ENCODE measurements at regions not wholly inside any gene's neighbourhood (a gene's known extent, or its start where the extent isn't known, plus 50 kb on each side); places are given as distances from the start of the nearest gene placed in this dataset.

DNA sequence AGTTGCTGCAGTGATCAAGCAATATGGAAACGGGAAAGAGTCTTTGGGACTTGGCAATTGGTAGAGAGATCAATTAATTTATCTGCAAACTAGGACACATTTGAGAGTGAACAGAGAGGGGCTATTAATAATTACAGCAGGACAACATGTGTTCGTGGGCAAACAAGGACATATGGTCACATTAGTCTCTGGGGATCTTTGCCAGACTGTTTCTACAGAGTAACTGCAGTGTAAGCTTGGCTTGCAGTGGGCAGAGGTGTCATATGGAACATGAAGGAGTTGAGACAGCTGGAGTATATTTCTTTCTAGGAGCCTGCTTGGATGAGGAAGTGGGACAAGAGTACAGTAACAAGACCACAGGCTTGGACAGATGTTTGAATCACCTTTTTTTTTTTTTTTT lies 232.1 kb upstream of the LYZL1 start:
- no peak for DNase-seq (ENCODE audit: low read depth in 4 of 4, low spot score in 3 of 4)

DNA sequence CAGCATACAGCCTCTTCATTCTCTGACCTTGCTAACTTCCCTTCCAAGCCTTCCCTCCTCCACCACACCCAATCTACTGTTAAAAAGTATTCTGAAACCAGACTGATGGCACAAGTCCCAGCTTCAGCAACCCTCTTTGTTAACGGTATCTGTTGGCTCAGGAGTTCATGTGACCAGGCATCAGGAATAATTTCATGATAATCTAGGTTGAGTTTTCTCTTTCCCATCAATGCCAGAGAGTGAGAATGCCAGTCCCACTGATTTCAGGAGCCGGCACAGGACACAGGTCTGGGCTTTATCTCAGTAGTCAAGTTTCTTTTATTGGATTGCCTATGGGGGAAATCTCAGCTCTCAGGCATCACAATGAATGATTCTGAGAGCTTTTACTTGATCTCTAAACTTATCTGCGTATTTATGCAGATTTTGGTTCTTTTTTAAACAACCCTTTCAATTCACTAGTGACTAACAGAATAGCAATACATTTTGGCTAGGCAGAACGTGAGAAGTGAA lies 231.0 kb upstream of the LYZL1 start:
- DNase-seq (ENCODE audit: low read depth in 4 of 4, low spot score in 3 of 4) = no peak

DNA sequence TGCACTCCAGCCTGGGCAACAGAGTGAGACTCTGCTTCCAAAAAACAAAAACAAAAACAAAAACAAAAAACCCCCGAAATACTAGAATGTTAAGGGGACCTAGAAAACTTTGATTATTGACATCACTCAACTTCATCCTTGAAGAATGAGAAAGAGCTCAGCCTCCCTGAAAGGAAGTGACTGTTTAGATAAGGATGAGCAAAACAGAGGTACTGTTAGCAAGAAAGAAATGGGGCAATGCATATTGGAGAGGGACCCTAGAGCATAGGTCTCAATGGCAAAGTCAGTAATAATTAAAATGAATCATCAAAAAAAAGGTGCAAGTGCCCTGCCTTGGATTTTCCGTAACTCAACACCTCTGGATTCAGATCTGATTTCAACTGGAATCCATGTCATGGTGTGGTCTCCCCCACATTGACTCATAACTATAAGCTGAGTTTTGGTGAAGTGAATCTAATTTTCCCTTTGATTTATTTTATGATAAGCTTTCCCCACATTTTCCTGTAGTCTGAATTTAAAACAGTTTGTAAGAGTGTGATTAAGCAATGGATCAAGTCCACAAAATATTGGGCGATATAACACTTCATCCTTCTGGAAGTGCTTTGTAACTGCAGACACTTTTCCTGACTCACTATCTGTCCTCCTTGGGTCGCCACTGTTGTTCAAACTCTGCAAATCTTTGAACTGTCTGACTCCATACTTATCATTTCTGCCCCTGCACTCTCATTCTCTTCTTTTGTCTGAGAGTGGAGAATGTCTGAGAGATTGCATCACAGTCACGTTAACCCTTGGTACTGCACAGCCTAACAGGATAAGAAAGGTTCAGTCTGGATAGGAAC lies 224.8 kb upstream of the LYZL1 start:
- no peak for DNase-seq (ENCODE audit: low read depth in 4 of 4, low spot score in 3 of 4)

DNA sequence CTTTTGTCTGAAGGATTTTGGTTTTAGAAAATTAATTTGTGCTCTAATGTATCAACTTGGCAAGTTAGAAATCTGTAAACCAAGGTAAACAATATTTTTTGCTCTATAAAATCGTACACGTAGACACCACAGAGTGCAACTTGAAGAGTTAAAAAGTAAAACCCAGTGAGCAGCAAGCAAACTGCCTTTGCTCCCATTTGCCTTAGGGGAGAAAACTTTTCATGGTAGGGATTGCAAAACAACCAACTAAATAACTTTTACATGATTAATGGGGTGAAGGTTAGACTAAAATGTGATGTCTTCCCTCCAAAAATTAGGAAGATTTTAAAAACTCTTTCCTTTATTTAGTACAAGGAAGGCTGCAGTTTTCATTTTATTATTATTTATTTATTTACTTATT lies 224.2 kb upstream of the LYZL1 start:
- DNase-seq (ENCODE audit: low read depth in 4 of 4, low spot score in 3 of 4) = no peak

DNA sequence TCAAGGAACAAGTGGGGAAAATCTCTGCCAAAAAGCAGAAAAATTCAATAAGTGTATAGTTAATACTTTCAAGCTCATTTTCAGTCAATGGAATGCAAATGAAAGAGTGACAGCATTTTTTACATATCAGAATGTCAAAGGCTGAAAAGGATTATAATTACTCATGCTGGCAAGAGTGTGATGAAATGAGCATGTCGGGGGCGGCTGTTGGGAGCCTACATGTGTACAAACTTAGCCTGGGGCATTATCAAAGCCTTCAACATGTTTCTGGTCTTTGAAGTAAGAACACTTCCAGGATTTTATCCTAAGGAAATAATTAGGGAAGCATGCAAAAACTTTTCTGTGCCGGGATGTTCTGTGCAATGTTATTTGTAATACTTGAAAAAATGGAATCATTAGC lies 221.7 kb upstream of the LYZL1 start:
- DNase-seq (ENCODE audit: low read depth in 4 of 4, low spot score in 3 of 4) = no peak

DNA sequence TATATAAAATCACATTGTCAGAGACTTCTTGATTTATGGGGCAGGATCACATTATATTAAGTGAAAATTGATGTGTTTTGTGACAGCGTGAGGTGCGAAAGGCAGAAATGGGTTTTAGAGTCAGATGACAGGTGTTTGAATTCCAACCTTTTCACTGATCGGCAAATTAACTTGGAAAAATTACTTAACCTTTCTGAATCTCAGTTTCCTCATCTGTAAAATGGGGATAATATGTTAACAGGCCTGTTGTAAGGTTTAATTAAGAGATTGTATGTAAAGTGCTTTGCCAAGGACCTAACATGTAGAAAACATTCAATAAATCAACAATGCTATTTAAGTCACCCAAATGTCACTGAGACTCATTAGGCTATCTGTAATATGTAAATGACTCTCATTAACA lies 221.2 kb upstream of the LYZL1 start:
- no peak for DNase-seq (ENCODE audit: low read depth in 4 of 4, low spot score in 3 of 4)

DNA sequence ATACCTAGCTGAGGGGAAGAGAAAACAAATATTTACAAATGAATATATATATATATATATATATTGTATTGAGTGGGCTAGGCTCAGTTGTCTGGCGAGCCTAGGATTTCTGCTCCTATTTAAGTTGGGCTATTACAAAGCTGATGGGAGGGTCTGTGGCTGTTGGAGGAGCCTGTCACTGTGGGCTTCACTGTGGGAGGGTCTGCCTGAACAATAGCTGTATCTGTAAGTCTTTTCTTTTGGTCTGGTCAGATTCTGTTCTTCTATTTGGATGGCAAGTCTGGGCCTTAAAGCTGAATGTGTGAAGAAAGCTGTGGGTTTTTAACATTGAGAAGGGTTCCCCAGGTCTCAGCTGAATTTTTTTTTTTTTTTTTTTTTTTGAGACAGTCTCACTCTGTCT lies 220.6 kb upstream of the LYZL1 start:
- DNase-seq (ENCODE audit: low read depth in 4 of 4, low spot score in 3 of 4) = no peak

DNA sequence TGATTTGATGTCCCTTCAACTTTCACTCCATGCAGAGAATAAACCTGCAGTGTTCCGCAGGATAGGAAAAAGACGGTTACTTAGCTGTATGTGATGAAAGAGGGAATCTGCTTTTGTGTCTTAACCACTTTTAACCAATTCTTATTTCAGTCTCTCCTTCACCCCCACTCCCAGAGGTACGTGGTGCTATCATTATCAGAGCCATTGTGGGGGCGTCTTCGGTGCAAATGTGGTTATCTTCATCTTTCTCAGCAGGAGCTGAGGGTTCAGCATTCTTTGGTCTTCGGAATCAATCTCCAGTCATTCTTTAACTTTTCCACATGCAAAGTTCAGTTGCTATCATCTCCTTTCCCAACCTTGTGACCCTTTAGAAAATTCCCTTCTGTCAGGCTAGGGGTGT lies 219.9 kb upstream of the LYZL1 start:
- DNase-seq (ENCODE audit: low read depth in 4 of 4, low spot score in 3 of 4) = no peak

DNA sequence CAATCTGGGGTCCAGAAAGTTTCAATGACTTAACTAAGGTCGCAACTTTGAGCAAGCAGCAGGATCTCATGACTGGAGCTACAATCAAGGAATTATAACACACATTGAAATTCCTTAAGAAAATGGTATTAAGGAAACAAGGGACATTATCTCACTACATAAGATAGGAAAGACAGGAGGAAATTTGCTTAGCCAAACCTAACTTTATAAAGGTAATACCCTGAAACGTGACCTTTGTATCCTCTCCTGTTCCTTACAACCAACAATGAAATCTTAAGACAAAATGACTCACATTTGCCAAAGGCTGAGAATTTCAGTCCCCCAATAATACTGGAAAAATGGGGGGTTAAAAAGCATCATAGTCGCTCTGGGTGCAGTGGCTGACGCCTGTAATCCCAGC lies 218.9 kb upstream of the LYZL1 start:
- DNase-seq (ENCODE audit: low read depth in 4 of 4, low spot score in 3 of 4) = no peak

DNA sequence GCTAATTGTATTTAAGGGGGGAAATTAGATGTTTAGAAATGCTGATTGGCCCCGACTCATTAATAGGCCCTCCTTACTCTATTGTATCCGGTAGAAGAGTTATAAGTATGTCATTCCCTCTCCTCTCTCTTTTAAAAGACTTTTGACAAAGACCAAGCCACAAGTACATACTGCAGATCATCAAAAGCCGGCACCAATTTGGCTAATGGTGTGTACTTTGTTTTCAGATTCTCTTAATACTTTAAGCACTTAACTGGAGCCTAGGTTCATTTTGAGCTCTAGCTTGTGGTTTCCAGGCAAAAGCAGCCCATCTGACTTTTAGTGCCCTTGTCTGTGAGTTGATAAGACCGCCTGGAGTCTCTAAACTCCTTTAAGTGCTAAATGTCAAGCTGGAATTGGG lies 210.0 kb upstream of the LYZL1 start:
- no peak for DNase-seq (ENCODE audit: low read depth in 4 of 4, low spot score in 3 of 4)

DNA sequence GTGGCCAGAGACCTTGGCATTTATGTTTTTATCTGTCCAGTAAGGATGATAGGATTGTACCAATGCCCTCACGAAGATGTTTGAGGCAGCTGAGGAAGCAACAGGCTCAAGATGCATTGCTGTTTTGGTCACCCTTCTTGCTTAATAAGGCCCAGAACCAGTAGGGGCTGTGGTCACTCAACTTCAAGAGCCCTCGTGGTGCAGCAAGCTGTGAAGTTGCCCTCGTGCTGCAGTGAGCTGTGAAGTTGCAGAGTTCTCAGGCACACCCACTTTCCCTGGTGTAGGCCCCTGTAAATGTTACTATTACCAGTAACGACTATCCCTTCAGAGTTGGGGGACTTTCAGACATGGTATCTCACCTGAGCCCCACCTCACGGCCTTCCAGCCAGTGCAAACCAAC lies 207.6 kb upstream of the LYZL1 start:
- DNase-seq (ENCODE audit: low read depth in 4 of 4, low spot score in 3 of 4) = no peak

DNA sequence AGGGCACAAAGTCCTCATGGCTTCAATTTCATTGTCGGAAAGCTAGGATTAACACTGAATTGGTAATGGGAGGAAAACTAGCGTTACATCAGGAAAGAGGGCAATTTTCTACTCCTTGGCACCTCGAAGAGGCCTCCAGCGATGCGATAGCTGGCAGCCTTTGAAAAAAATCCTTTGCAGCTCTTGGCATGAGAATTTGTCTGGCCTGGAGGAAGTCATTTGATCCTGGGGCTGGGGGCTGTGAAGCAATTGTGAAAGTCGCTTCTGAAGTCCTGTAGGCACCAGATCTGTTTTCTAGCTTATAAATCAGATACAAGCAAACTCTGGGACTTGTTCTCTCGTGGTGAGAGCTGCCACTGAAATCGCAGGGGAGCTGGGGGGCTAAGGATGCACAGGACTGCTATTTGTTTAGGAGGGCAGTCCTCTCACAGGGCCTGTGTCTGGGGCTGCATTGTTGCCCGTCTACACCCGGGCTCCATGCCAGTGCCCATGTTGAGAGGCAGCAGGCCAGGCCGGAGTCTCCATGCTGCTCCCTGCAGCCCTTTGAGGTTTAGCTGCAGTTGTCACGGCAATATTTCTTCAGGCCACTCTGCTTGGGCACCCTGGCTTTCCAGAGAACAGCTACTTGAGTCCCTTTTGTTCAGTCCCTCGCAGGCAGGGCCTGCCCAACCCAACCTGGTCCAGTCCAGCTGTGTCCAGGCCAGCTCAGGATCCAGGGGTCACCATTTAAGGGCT lies 206.8 kb upstream of the LYZL1 start:
- DNase-seq (ENCODE audit: low read depth in 4 of 4, low spot score in 3 of 4) = no peak

DNA sequence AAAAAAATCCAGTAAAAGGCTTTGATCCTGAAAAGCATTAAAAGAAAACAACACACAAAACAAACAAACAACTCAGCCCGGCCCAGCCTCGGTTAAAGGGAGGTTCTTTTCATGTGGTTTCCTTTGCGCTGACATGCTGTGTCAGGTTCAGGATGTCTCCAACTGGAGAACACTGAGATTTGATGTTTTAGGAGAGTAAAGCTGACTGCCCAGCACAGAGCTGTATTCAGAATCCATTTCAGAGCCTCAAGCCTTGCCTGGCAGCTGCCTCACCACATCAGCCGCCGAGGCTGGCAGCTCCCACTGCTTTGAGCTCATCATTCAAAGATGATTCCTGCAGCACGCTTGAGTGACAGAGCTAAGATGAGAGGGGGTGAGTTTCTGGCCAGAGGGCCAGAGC lies 205.8 kb upstream of the LYZL1 start:
- no peak for DNase-seq (ENCODE audit: low read depth in 4 of 4, low spot score in 3 of 4)

DNA sequence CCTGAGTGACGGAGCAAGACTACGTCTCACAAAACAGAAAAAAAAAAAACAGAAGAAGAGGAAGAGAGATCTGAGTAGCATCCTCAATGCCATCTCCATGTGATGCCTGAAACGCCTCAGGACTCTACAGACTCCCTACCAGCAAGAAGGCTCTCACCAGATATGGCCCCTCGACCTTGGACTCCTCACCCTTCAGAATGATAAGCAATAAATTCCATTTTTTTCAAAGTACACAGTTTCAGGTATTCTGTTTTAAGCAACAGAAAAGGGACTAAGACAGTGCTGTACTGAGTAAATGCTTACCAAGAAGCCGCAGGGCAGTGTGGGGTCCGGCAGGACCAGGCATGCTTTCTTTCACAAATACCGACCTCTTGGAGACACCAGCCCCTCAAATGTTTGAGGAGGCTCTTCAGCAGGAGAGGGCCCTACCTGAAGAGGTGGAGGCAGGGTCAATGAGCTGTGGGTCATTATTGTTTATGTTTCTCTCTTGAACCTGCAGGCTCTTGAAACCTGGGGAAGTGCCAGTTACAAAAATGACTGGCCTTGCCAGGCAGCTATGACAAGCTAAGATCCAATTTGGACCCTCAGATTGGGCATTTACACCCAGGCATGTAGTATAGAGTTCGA lies 204.1 kb upstream of the LYZL1 start:
- DNase-seq (ENCODE audit: low read depth in 4 of 4, low spot score in 3 of 4) = no peak

DNA sequence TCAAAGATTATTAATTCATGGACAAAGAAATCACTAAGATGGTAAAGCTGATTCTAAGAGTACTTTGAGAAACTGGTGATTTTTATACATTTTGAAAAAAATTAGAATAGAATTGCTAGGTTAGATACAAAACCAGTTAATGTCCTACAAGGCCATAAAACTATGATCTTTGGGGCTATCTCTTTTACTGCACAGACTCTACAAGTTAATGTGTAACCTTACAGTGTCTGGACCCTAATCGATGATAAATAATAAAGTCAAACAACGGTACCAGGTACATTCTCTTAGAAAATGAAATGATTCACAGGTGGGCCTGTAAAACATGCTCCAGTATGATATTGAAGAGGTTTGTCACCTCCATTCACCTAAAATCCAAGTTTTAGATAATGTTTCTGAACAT lies 199.8 kb upstream of the LYZL1 start:
- no peak for DNase-seq (ENCODE audit: low read depth in 4 of 4, low spot score in 3 of 4)

DNA sequence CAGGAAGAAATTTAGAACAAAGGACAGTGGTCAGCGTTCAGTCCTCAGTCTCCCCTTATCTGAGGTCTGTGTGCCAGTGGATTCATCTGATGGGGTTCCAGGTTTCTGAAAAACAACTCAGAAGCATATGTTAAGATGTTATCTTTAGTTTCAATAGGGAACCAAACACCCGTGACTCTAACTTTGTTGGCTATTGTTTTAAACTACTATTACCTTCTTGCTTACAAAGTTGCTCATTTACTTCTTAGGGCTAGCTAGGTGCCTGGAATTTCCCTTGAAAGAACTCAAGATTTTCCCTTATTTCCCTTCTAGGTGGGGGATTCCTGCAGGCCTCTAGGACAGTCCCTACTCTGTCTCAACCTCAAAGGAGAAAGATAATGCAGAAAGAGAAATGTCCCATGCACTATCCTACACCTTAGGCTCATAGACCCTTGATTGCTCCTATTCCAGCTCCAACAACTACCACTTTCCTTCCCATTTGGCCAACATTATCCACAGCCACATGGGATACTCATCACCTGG lies 192.5 kb upstream of the LYZL1 start:
- DNase-seq (ENCODE audit: low read depth in 4 of 4, low spot score in 3 of 4) = no peak

DNA sequence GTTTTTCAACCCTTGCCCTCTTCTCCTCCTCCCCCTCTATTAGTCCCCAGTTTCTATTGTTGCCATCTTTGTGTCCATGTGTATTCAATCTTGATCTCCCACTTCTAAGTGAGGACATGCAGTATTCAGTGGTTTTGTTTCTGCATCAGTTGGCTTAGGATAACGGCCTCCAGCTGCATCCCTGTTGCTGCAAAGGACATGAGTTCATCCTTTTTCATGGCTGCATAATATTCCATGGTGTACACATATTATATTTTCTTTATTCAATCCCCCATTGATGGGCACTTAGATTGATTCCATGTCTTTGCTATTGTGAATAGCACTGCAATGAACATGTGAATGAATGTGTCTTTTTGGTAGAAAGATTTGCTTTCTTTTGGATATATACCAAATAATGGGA lies 190.4 kb upstream of the LYZL1 start:
- DNase-seq (ENCODE audit: low read depth in 4 of 4, low spot score in 3 of 4) = no peak

DNA sequence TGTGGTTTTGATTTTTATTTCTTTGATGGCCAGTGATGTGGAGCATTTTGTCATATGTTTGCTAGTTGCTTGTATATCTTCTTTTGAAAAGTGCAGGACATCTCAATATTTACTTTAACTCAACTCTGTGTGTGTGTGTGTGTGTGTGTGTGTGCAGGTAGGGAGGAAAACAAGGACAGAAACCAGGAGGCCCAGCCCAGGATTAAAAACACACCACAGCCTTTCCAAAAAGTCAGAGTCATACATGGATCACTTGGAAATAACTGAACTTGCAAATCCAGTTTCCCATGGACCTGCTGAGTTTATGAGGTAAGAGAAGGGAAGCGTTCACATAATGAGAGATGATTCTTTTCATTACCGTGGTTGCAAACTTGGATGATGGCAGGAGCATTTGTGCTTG lies 189.9 kb upstream of the LYZL1 start:
- no peak for DNase-seq (ENCODE audit: low read depth in 4 of 4, low spot score in 3 of 4)

DNA sequence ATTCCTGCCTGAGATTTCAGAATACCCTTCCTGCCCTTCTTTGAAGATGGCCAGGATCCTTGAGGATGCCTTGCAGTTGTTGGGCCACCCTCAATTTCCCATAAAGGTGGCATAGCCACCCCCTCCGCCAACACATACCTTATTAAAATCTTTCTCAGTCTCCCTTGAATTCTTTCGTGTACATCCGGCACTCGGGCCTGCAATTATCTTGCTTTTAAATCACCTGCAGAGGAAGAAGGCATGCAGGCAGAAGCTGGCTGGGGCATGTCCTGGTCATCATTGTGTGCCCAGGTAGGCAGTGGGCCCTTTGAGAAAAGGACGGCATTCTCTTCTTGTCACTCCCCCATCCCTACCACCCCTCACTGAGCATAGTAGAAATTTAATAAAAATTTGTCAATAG lies 189.5 kb upstream of the LYZL1 start:
- DNase-seq (ENCODE audit: low read depth in 4 of 4, low spot score in 3 of 4) = no peak

DNA sequence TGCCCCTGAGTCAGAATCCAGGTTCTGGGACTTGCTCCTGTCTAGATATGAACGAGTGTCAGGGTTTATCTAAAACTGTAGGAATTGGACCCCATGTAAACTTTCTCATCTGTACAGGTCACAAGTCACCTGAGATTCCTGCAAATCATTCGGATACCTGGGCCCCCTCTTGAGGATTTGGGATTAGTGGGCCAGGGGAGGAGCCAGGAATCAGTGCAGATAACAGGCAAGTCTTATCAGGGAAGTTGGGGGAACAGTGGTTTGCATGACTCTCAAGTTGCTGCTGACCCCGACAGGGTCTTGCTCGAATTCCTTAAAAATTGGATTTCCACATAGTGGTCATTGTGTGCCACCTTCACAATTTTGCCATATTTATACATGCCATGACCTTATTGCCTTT lies 188.4 kb upstream of the LYZL1 start:
- no peak for DNase-seq (ENCODE audit: low read depth in 4 of 4, low spot score in 3 of 4)

DNA sequence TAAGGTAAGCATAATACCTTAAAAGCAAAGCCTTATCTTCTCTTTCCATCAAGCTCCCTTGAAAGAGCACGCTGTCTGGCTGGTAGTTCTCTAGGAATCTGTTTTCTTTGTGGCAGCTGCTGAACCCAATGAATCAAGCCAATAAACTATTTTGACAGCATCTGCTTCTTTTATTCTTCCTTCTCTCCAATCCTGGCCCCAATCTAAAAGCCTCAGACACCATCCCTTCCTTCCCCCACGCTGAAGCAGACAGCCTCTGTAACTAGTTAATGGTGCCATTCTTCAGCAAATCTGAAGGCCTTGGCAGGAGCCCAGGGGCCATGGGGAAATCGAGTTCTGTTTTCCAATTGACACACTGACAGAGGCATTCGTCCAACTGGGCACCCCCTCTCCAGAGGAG lies 186.6 kb upstream of the LYZL1 start:
- no peak for DNase-seq (ENCODE audit: low read depth in 4 of 4, low spot score in 3 of 4)

DNA sequence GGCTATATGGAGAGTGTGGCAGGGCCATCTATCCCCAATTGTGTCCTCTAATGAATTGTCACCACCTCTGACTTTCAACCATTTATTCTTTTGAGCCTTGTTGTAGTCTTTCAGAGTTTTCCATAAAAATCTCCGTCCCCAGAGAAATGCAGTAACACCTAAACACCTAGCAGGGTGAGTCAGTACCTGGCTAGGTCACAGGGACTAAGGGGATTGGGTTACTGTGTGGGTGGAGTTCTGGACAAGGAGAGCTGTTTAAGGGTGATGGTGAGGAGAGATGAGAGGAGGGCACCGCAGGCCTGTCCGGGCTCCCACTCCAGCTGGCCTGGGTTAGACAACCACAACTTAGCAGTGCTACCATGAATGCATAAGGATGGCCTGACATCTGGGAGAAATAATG lies 186.2 kb upstream of the LYZL1 start:
- no peak for DNase-seq (ENCODE audit: low read depth in 4 of 4, low spot score in 3 of 4)

Measured in left renal pelvis (tissue), 4 donors.